ENCODE measurements at regions not wholly inside any gene's neighbourhood (a gene's known extent, or its start where the extent isn't known, plus 50 kb on each side); places are given as distances from the start of the nearest gene placed in this dataset.
A peak's percentile ranks its signal among the peaks of the same experiment; 100 is the strongest.

GRCh38 chr9:96122751-96123150 is 179.2 kb downstream of the HSD17B3 start:
- no peak overlapping the region for H3K4me2 ChIP-seq (ENCODE audit: extremely low read depth, insufficient read depth, low read length)
- TF ChIP-seq CTCF (conservative IDR thresholded peaks at IDR 0.05 in 1 of 2, IDR thresholded peaks at IDR 0.05 in 1 of 2; ENCODE audit: low read depth in 1 of 2, low read length in 2 of 2), result no peak
- no peak for TF ChIP-seq EZH2 (IDR thresholded peaks at IDR 0.05; ENCODE audit: low read length, missing control alignments)
- no peaks in the 10 kb centered on the region for H3K36me3 ChIP-seq (ENCODE audit: control insufficient read depth, insufficient read depth, low read length)
- no peaks in the 10 kb centered on the region for H3K79me2 ChIP-seq (ENCODE audit: control insufficient read depth, insufficient read depth, low read length)
- DNase-seq (ENCODE audit: low read depth in 2 of 2), result peak; percentile 68 to 88
- no peaks in the 10 kb centered on the region for H3K9me3 ChIP-seq (ENCODE audit: control insufficient read depth, insufficient read depth, low read depth, low read length)
- no peaks in the 10 kb centered on the region for H3K4me1 ChIP-seq (ENCODE audit: control insufficient read depth, extremely low read depth, insufficient read depth, low read length)
- H2AFZ ChIP-seq (ENCODE audit: low read length), result no peak overlapping the region
- no peak overlapping the region for H3K9ac ChIP-seq (ENCODE audit: insufficient read depth, low read length)
- no peaks in the 10 kb centered on the region for H4K20me1 ChIP-seq (ENCODE audit: control insufficient read depth, extremely low read depth, insufficient read depth, low read length)
- H3K27me3 ChIP-seq (ENCODE audit: control insufficient read depth, insufficient read depth, low read length), result no peaks in the 10 kb centered on the region
- no peak overlapping the region for H3K4me3 ChIP-seq (replicated peaks in 1 of 4; ENCODE audit: control extremely low read depth in 1 of 4, insufficient read depth in 1 of 4, low read depth in 3 of 4, low read length in 4 of 4)
- H3K27ac ChIP-seq (ENCODE audit: insufficient read depth, low read length), result no peak overlapping the region

- no peaks in the 10 kb centered on the region for H3K27me3 ChIP-seq (ENCODE audit: control insufficient read depth, insufficient read depth, low read length)
- DNase-seq (ENCODE audit: low read depth in 2 of 2), result no peak
- no peaks in the 10 kb centered on the region for H4K20me1 ChIP-seq (ENCODE audit: control insufficient read depth, extremely low read depth, insufficient read depth, low read length)
- no peaks in the 10 kb centered on the region for H3K9me3 ChIP-seq (ENCODE audit: control insufficient read depth, insufficient read depth, low read depth, low read length)
- no peak overlapping the region for H3K4me3 ChIP-seq (replicated peaks in 1 of 4; ENCODE audit: control extremely low read depth in 1 of 4, insufficient read depth in 1 of 4, low read depth in 3 of 4, low read length in 4 of 4)
- no peak overlapping the region for H3K9ac ChIP-seq (ENCODE audit: insufficient read depth, low read length)
- H3K4me2 ChIP-seq (ENCODE audit: extremely low read depth, insufficient read depth, low read length), result no peak overlapping the region
- no peaks in the 10 kb centered on the region for H3K36me3 ChIP-seq (ENCODE audit: control insufficient read depth, insufficient read depth, low read length)
- H3K4me1 ChIP-seq (ENCODE audit: control insufficient read depth, extremely low read depth, insufficient read depth, low read length), result no peaks in the 10 kb centered on the region
- TF ChIP-seq EZH2 (IDR thresholded peaks at IDR 0.05; ENCODE audit: low read length, missing control alignments), result no peak
- TF ChIP-seq CTCF (conservative IDR thresholded peaks at IDR 0.05 in 1 of 2, IDR thresholded peaks at IDR 0.05 in 1 of 2; ENCODE audit: low read depth in 1 of 2, low read length in 2 of 2), result no peak
- H3K79me2 ChIP-seq (ENCODE audit: control insufficient read depth, insufficient read depth, low read length), result no peaks in the 10 kb centered on the region
- no peak overlapping the region for H2AFZ ChIP-seq (ENCODE audit: low read length)
- H3K27ac ChIP-seq (ENCODE audit: insufficient read depth, low read length), result no peak overlapping the region
These were observed 179.7 kb downstream of the HSD17B3 start for GRCh38 chr9:96122282-96122681.

- peak in 1 of 2 donors; percentile 40 for DNase-seq (ENCODE audit: low read depth in 2 of 2)
- H3K9me3 ChIP-seq (ENCODE audit: control insufficient read depth, insufficient read depth, low read depth, low read length), result no peaks in the 10 kb centered on the region
- H3K27ac ChIP-seq (ENCODE audit: insufficient read depth, low read length), result no peak overlapping the region
- no peaks in the 10 kb centered on the region for H3K4me1 ChIP-seq (ENCODE audit: control insufficient read depth, extremely low read depth, insufficient read depth, low read length)
- TF ChIP-seq EZH2 (IDR thresholded peaks at IDR 0.05; ENCODE audit: low read length, missing control alignments) (no peak), CTCF (conservative IDR thresholded peaks at IDR 0.05 in 1 of 2, IDR thresholded peaks at IDR 0.05 in 1 of 2; ENCODE audit: low read depth in 1 of 2, low read length in 2 of 2) (no peak)
- no peak overlapping the region for H3K4me3 ChIP-seq (replicated peaks in 1 of 4; ENCODE audit: control extremely low read depth in 1 of 4, insufficient read depth in 1 of 4, low read depth in 3 of 4, low read length in 4 of 4)
- H4K20me1 ChIP-seq (ENCODE audit: control insufficient read depth, extremely low read depth, insufficient read depth, low read length), result no peaks in the 10 kb centered on the region
- H3K4me2 ChIP-seq (ENCODE audit: extremely low read depth, insufficient read depth, low read length), result no peak overlapping the region
- H3K9ac ChIP-seq (ENCODE audit: insufficient read depth, low read length), result no peak overlapping the region
- H3K36me3 ChIP-seq (ENCODE audit: control insufficient read depth, insufficient read depth, low read length), result no peaks in the 10 kb centered on the region
- no peak overlapping the region for H2AFZ ChIP-seq (ENCODE audit: low read length)
- H3K79me2 ChIP-seq (ENCODE audit: control insufficient read depth, insufficient read depth, low read length), result no peaks in the 10 kb centered on the region
- peaks cover 3% of the 10 kb centered on the region for H3K27me3 ChIP-seq (ENCODE audit: control insufficient read depth, insufficient read depth, low read length)
These were observed 180.8 kb downstream of the HSD17B3 start for GRCh38 chr9:96121136-96121535.
